ENCODE measurements at regions not wholly inside any gene's neighbourhood (a gene's known extent, or its start where the extent isn't known, plus 50 kb on each side); places are given as distances from the start of the nearest gene placed in this dataset.

DNA sequence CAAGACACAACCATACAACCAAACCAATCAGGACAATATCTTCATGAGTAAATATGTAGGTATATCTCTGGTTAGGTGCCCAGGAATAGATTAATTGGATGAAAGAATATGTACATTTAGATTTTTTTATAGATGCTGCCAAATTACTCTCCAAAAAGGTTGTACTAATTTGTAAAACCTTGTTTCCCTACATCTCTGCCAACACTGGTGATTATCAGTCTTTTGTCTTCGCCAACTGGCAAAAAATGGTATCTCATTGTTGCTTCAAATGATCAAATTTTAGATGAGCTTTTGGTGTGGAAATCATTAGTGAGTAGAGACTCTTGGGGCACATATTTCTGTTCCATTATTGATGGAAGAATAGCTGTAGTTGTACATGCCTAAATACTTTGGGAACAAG, 90.7 kb upstream of the ELL2 start:
- no peak overlapping the region for H3K4me3 ChIP-seq (ENCODE audit: control insufficient read depth, low read depth, low read length)
- DNase-seq (ENCODE audit: low read depth), result no peak
- TF ChIP-seq, protein P1, sequence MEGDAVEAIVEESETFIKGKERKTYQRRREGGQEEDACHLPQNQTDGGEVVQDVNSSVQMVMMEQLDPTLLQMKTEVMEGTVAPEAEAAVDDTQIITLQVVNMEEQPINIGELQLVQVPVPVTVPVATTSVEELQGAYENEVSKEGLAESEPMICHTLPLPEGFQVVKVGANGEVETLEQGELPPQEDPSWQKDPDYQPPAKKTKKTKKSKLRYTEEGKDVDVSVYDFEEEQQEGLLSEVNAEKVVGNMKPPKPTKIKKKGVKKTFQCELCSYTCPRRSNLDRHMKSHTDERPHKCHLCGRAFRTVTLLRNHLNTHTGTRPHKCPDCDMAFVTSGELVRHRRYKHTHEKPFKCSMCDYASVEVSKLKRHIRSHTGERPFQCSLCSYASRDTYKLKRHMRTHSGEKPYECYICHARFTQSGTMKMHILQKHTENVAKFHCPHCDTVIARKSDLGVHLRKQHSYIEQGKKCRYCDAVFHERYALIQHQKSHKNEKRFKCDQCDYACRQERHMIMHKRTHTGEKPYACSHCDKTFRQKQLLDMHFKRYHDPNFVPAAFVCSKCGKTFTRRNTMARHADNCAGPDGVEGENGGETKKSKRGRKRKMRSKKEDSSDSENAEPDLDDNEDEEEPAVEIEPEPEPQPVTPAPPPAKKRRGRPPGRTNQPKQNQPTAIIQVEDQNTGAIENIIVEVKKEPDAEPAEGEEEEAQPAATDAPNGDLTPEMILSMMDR (IDR thresholded peaks at IDR 0.05; ENCODE audit: control insufficient read depth, insufficient read depth, low read depth, low read length, missing control alignments), result no peak

DNA sequence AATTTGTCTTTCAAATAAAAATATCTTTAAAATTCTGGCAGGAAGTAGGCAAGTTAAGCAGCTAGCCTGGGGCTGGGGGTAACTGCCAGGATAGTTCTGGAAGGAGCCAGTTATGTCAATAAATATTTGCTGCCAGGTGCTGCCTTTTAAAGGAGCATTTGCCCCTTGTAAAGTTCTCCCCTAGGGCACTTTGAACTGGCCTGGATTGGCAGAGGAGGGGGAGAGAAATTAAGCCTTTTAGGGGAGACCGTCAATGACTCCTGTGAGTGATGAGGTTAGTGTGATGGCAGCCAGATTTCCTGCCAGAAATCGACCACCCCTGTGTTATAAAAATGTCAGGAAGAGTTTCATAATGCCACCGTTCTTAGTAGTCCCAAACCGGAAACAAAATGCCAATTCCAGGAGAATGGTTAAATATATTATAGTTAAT, 89.8 kb upstream of the ELL2 start:
- TF ChIP-seq, protein P1 (IDR thresholded peaks at IDR 0.05; ENCODE audit: control insufficient read depth, insufficient read depth, low read depth, low read length, missing control alignments), result no peak
- H3K4me3 ChIP-seq (ENCODE audit: control insufficient read depth, low read depth, low read length), result no peak overlapping the region
- DNase-seq (ENCODE audit: low read depth), result no peak

GRCh38 chr5:96050273-96050880, 88.7 kb upstream of the ELL2 start:
- no peak for DNase-seq (ENCODE audit: low read depth)

DNA sequence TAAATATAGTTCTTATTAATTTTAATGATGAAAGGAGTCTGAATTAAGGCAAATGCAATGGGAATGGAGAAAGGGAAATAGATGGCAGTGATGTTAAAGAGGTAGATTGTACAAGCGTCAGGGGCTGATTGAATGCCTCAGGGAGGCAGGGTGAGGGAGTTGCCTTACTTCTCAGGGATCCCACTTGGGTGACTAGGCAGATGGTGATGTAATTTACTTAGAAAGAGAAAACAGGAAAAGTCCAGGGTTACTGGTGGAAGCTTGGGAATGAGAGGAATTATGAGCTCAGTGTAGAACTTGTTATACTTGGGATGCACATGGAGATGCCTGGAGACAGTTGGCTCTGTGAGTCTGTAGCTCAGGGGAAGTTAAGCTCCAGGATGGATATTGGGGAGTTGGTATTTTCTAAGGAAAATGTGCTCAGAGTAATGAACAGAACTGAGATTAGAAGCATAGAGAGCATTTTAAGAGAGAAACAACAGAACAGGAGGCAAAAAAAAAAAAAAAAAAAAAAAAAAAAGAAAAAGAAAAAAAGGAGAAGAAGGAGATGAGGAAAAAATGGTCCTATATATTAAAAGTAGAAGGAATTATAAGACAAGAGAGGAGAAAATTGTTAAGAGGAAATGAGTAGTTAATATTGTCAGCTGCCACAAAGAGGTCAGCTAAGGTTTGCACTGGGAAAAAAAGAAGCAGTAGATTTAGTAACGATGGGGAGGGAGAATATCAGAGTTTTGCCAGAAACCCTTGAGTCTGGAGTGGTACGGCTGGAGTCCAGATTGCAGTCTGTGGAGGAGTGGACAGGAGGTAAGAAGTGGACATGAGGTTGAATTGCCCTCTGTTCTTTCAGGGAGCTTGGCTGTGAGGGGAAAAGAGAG, 88.0 kb upstream of the ELL2 start:
- DNase-seq (ENCODE audit: low read depth), result peak; percentile 46
- TF ChIP-seq, protein P1 (IDR thresholded peaks at IDR 0.05; ENCODE audit: control insufficient read depth, insufficient read depth, low read depth, low read length, missing control alignments), result no peak
- H3K4me3 ChIP-seq (ENCODE audit: control insufficient read depth, low read depth, low read length), result no peak overlapping the region

More at GRCh38 chr5:96050273-96050880, 88.7 kb upstream of the ELL2 start:
- TF ChIP-seq, protein P1 (IDR thresholded peaks at IDR 0.05; ENCODE audit: control insufficient read depth, insufficient read depth, low read depth, low read length, missing control alignments), result no peak
- no peak overlapping the region for H3K4me3 ChIP-seq (ENCODE audit: control insufficient read depth, low read depth, low read length)

- H3K4me3 ChIP-seq (ENCODE audit: control insufficient read depth, low read depth, low read length), result no peak overlapping the region
- TF ChIP-seq, protein P1 (IDR thresholded peaks at IDR 0.05; ENCODE audit: control insufficient read depth, insufficient read depth, low read depth, low read length, missing control alignments), result no peak
- no peak for DNase-seq (ENCODE audit: low read depth)
Observed at GRCh38 chr5:96048763-96049162, 87.1 kb upstream of the ELL2 start.

DNA sequence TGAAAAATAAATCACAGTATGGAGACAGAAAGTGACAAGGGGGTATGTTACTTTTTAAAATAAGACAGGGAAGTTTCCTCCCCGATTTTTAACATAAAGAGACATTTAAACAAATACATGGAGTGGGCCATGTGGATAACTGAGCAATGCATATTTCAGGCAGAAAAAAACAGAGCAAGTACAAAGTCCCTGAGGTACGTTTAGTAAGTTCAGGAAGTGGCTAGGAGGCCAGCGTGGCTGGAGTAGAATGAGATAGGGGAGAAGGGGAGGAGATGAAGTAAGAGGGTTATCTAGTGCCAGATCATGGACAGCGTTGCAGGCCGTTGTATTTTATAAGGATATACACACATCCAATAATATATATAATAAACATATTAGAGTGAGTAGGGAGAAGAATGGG, 84.2 kb upstream of the ELL2 start:
- TF ChIP-seq, protein P1 (IDR thresholded peaks at IDR 0.05; ENCODE audit: control insufficient read depth, insufficient read depth, low read depth, low read length, missing control alignments), result no peak
- no peak for DNase-seq (ENCODE audit: low read depth)
- H3K4me3 ChIP-seq (ENCODE audit: control insufficient read depth, low read depth, low read length), result no peak overlapping the region

Measured in AG09309 (cell line).